GM23338 (cell line): ENCODE measurements at regions not wholly inside any gene's neighbourhood (a gene's known extent, or its start where the extent isn't known, plus 50 kb on each side); places are given as distances from the start of the nearest gene placed in this dataset.

Experiments used
- ATAC-seq: fragments of 200-7000 bp; cut with Tn5 transposase; 3 replicates; pipeline ENCODE4 v1.9.1; 2020
- DNase-seq: peaks from one replicate; pipeline ENCODE4 v3.0.0-alpha.2; 2015; ENCODE audit warnings: low spot score
- H2AFZ ChIP-seq: fragments of 200-600 bp; sonication (generic); 2 replicates; pipeline ENCODE4 v1.8.0; 2016; ENCODE audit warnings: antibody characterized with exemption, mild to moderate bottlenecking, moderate library complexity
- H3F3A ChIP-seq: fragments of 200-600 bp; sonication (generic); replicated peaks from 2 replicates; pipeline ENCODE4 v1.8.0; 2017; ENCODE audit warnings: antibody characterized with exemption, mixed run types, low read depth
- H3K27ac ChIP-seq: fragments of 200-600 bp; sonication (generic); 2 replicates; pipeline ENCODE4 v1.6.1; 2016; ENCODE audit warnings: low read depth
- H3K27me3 ChIP-seq: fragments of 200-600 bp; sonication (generic); 2 replicates; pipeline ENCODE4 v1.8.0; 2016; ENCODE audit warnings: mild to moderate bottlenecking, mixed run types, moderate library complexity; ENCODE audit not compliant: insufficient read depth
- H3K36me3 ChIP-seq: fragments of 200-600 bp; sonication (generic); 2 replicates; pipeline ENCODE4 v1.8.0; 2016; ENCODE audit warnings: mild to moderate bottlenecking; ENCODE audit not compliant: insufficient read depth
- H3K4me1 ChIP-seq: fragments of 200-600 bp; sonication (generic); 2 replicates; pipeline ENCODE4 v1.8.0; 2016; ENCODE audit warnings: mild to moderate bottlenecking, moderate library complexity; ENCODE audit not compliant: insufficient read depth
- H3K4me2 ChIP-seq: fragments of 200-600 bp; sonication (generic); 2 replicates; pipeline ENCODE4 v1.7.1; 2017; ENCODE audit warnings: mixed run types
- H3K4me3 ChIP-seq: fragments of 200-600 bp; sonication (generic); 2 replicates; pipeline ENCODE4 v1.6.1; 2016; ENCODE audit warnings: mixed run types
- H3K79me2 ChIP-seq: fragments of 200-600 bp; sonication (generic); replicated peaks from 2 replicates; pipeline ENCODE4 v1.8.0; 2017; ENCODE audit warnings: mild to moderate bottlenecking; ENCODE audit not compliant: insufficient read depth
- H3K9me2 ChIP-seq: fragments of 200-600 bp; sonication (generic); 2 replicates; pipeline ENCODE4 v1.8.0; 2017; ENCODE audit not compliant: insufficient read depth
- H4K20me1 ChIP-seq: fragments of 200-600 bp; sonication (generic); replicated peaks from 2 replicates; pipeline ENCODE4 v1.8.0; 2017; ENCODE audit warnings: mild to moderate bottlenecking; ENCODE audit not compliant: insufficient read depth
- H3K27ac Mint-ChIP-seq: 2 replicates; pipeline ENCODE4 v1.8.0; 2020; ENCODE audit warnings: inconsistent platforms, mild to moderate bottlenecking, moderate library complexity, mixed read lengths
- H3K27me3 Mint-ChIP-seq: 3 replicates; pipeline ENCODE4 v1.8.0; 2022; ENCODE audit warnings: low read depth, mild to moderate bottlenecking, moderate library complexity, mixed read lengths, inconsistent platforms; ENCODE audit not compliant: insufficient read depth, poor library complexity
- H3K36me3 Mint-ChIP-seq: 3 replicates; pipeline ENCODE4 v1.8.0; 2021; ENCODE audit warnings: low read depth, mild to moderate bottlenecking, inconsistent platforms, moderate library complexity, mixed read lengths
- H3K4me1 Mint-ChIP-seq: 3 replicates; pipeline ENCODE4 v1.8.0; 2020; ENCODE audit warnings: mild to moderate bottlenecking, inconsistent platforms, mixed read lengths
- H3K4me3 Mint-ChIP-seq: 3 replicates; pipeline ENCODE4 v1.8.0; 2021; ENCODE audit warnings: moderate library complexity, mild to moderate bottlenecking, inconsistent platforms, mixed read lengths
- H3K9me3 Mint-ChIP-seq: 3 replicates; pipeline ENCODE4 v1.8.0; 2020; ENCODE audit warnings: moderate library complexity, mild to moderate bottlenecking, inconsistent platforms, mixed read lengths
- CREB1 ChIP-seq: fragments of 250-450 bp; sonication (Bioruptor Pico); IDR thresholded peaks from 2 replicates; pipeline ENCODE4 v1.5.0; 2020; ENCODE audit warnings: low read depth, mild to moderate bottlenecking, moderate library complexity
- ETS1 ChIP-seq: IDR thresholded peaks from 2 replicates; pipeline ENCODE4 v1.6.1; 2016; ENCODE audit warnings: antibody characterized with exemption
- EZH2 ChIP-seq: fragments of 200-600 bp; sonication (generic); IDR thresholded peaks from one replicate; pipeline ENCODE4 v1.8.0; 2017; ENCODE audit warnings: antibody characterized with exemption, mild to moderate bottlenecking, low read depth; ENCODE audit not compliant: unreplicated experiment
- JUNB ChIP-seq: IDR thresholded peaks from one replicate; pipeline ENCODE4 v1.6.1; 2016; ENCODE audit warnings: antibody characterized with exemption; ENCODE audit not compliant: unreplicated experiment
- NANOG ChIP-seq: IDR thresholded peaks from 2 replicates; pipeline ENCODE4 v1.6.1; 2016; ENCODE audit warnings: antibody characterized with exemption, borderline replicate concordance
- POLR2AphosphoS5 ChIP-seq: IDR thresholded peaks from 2 replicates; pipeline ENCODE4 v1.6.1; 2016; ENCODE audit warnings: antibody characterized with exemption, low read depth
- REST ChIP-seq: IDR thresholded peaks from one replicate; pipeline ENCODE4 v1.6.1; 2018; ENCODE audit warnings: antibody characterized with exemption; ENCODE audit not compliant: unreplicated experiment
- STAT1 ChIP-seq: IDR thresholded peaks from one replicate; pipeline ENCODE4 v1.6.1; 2016; ENCODE audit warnings: antibody characterized with exemption; ENCODE audit not compliant: unreplicated experiment
- ZNF462 ChIP-seq: fragments of 250-450 bp; sonication (Bioruptor Pico); IDR thresholded peaks from 2 replicates; pipeline ENCODE4 v1.5.0; 2020; ENCODE audit warnings: mild to moderate bottlenecking, moderate library complexity

GRCh38 chr4:179855469-179855868 lies 2387.7 kb upstream of the TENM3 start (continued):
- TF ChIP-seq REST (no peak), JUNB (no peak), EZH2 (no peak)

DNA sequence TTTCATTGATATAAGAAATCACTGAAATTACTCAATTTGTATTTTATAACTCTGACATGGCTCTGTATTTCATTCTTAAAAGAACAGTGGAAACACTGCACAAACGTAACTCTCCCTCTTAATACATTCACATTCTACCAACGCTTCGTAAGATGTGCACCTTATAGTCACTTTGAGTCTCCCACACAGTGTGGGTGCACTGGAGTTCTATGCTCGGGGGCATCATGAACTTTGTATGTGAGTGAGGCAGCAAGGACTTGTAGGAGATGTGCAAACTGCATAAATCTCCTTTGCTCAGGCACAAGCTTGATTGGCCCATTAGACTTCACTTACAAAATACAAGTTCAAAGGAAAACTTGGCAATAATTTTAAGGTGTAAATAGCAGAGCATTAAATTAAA lies 2385.0 kb upstream of the TENM3 start:
- Histone ChIP-seq H2AFZ (no peak overlapping the region), H3K4me1 (no peaks in the 10 kb centered on the region), H3K36me3 (no peaks in the 10 kb centered on the region), H3K27me3 (no peaks in the 10 kb centered on the region), H3K4me3 (no peak overlapping the region), H3F3A (no peaks in the 10 kb centered on the region), H3K79me2 (no peaks in the 10 kb centered on the region), H4K20me1 (no peaks in the 10 kb centered on the region), H3K9me2 (no peaks in the 10 kb centered on the region), H3K4me2 (no peak overlapping the region), H3K27ac (no peak overlapping the region)
- no peaks in the 10 kb centered on the region for H3K4me1 Mint-ChIP-seq
- H3K27ac Mint-ChIP-seq, result no peak overlapping the region
- ATAC-seq (no peak), DNase-seq (no peak)
- H3K36me3 Mint-ChIP-seq, result no peaks in the 10 kb centered on the region
- H3K4me3 Mint-ChIP-seq, result no peak overlapping the region
- H3K27me3 Mint-ChIP-seq, result no peaks in the 10 kb centered on the region
- TF ChIP-seq STAT1 (no peak), POLR2AphosphoS5 (no peak), JUNB (no peak), EZH2 (no peak), ZNF462 (no peak), CREB1 (CRISPR knock-in tag) (no peak), NANOG (no peak), ETS1 (no peak)
- H3K9me3 Mint-ChIP-seq, result no peaks in the 10 kb centered on the region
